Breast epithelium (tissue), 3 donors: ENCODE measurements at regions not wholly inside any gene's neighbourhood (a gene's known extent, or its start where the extent isn't known, plus 50 kb on each side); places are given as distances from the start of the nearest gene placed in this dataset.

ENCODE experiments used
- CTCF ChIP-seq, 3 donors: fragments of 450-650 bp; IDR thresholded peaks; one replicate each; pipeline ENCODE4 v1.5.1; 2016 to 2017; ENCODE audit warnings: antibody characterized with exemption in 3 of 3, mild to moderate bottlenecking in 3 of 3, moderate library complexity in 3 of 3
- POLR2A ChIP-seq: fragments of 450-650 bp; IDR thresholded peaks from one replicate; pipeline ENCODE4 v1.6.1; 2016; ENCODE audit warnings: antibody characterized with exemption, mild to moderate bottlenecking, moderate library complexity
- POLR2AphosphoS5 ChIP-seq, 3 donors: sonication (generic); formaldehyde crosslinking; IDR thresholded peaks; one replicate each; pipeline ENCODE4 v1.6.1; 2017; ENCODE audit warnings: antibody characterized with exemption in 3 of 3

- TF ChIP-seq CTCF (IDR thresholded peaks at IDR 0.05) (no peak), POLR2AphosphoS5 (IDR thresholded peaks at IDR 0.05) (no peak), POLR2A (no peak)
These were observed 103.0 kb upstream of the PCGF5 start for GRCh38 chr10:91117505-91117904.
